RPMI8226 (cell line): ENCODE measurements at regions not wholly inside any gene's neighbourhood (a gene's known extent, or its start where the extent isn't known, plus 50 kb on each side); places are given as distances from the start of the nearest gene placed in this dataset.
A peak's percentile ranks its signal among the peaks of the same experiment; 100 is the strongest.
"Not testable (repeated sequence)": the region's sequence is repeated elsewhere in the genome, so short reads cannot be mapped to it uniquely, and the experiment has no call there.

Experiments
- DNase-seq: peaks from one replicate; pipeline ENCODE4 v3.0.0-alpha.2; 2015

GRCh38 chr2:58620896-58621295, 379.8 kb upstream of the FANCL start:
- no peak for DNase-seq

GRCh38 chr2:58620093-58620492, 379.0 kb upstream of the FANCL start:
- DNase-seq: no peak

DNA sequence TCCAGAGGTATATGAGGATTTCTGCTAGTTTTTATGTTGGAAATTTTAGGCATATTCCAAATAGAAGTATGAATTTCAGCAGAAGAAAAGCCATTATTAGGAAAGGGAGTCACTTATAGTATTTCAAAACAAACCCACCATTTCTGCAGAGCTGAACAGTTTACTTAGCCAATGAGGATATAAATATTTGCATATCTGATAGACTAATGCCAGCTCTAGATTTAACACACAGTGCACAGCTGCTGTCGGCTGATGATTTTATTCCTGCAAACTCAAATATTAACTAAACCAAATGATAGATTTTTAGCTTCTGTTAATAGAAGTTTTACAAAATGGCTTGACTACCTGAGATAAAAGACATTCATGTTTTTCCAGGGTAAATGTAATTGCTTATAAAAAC, 375.8 kb upstream of the FANCL start:
- DNase-seq: no peak

GRCh38 chr2:58614219-58614618, 373.1 kb upstream of the FANCL start:
- no peak for DNase-seq

GRCh38 chr2:58612973-58613372, 371.8 kb upstream of the FANCL start:
- no peak for DNase-seq

- DNase-seq: no peak
Measured at GRCh38 chr2:58609326-58609725, 368.2 kb upstream of the FANCL start.

- no peak for DNase-seq
Measured at GRCh38 chr2:58608146-58608545, 367.0 kb upstream of the FANCL start.

DNA sequence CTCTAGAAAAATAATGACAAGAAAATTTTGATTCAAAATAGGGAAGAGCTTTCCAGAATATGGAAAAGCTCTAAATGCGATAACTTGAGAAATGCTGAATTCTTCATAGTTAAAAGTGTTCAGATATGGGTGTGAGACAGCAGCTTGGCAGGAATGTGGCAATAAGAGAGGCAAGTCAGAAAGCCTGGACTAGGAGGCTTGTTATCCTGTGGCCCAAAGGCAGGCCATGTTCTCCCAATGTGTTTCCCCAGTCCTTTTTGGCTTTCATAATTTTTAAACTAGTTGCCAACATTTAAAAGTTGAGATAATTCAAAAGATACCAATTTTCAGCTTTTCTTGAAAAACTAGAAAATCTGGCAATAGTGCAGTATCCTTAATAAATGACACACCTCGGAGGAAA, 366.3 kb upstream of the FANCL start:
- no peak for DNase-seq

- no peak for DNase-seq
Measured at GRCh38 chr2:58606799-58607198, 365.7 kb upstream of the FANCL start.

DNA sequence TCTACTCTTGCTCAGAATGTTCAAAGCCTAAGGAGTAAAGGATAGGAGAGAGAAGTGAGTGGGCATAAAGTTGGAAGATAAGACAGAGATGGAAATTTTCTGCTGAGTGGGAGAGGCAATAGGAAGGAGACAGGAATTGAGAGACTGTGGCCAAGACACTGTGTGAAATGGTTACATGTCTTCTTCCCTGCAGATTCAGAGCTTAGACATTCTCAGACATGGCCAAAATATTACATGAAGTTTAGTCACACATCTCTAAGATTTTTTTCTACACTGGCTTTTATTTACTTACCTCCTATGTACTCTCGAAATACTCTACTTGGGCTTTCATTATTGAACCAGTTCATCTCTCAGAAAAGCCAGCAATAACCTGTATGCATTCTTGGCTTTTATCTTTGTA, 363.0 kb upstream of the FANCL start:
- no peak for DNase-seq

DNA sequence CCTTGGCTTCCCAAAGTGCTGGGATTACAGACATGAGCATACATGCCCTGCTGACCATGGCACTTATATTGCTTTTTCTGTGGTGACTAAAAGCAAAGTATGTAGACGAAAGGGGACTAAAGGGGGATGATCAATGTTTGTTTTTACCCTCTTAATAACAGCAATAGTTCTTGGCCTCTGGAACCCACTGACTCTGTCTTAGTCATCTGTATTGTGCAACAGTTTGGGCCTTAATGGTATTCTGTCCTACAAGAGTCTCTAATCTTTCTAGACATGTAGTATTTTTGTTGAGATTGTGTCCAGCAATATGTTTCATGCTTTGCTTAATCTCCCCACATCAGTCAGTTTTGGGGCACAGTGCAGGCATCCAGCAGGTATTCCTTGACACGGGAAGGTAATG, 359.9 kb upstream of the FANCL start:
- DNase-seq: no peak

- DNase-seq: no peak
Measured at GRCh38 chr2:58598171-58598570, 357.0 kb upstream of the FANCL start.

GRCh38 chr2:58595714-58596113, 354.6 kb upstream of the FANCL start:
- DNase-seq: no peak

GRCh38 chr2:58594762-58595161, 353.6 kb upstream of the FANCL start:
- DNase-seq: no peak

- peak; percentile 48 for DNase-seq
Measured at GRCh38 chr2:58594175-58594574, 353.1 kb upstream of the FANCL start.

DNA sequence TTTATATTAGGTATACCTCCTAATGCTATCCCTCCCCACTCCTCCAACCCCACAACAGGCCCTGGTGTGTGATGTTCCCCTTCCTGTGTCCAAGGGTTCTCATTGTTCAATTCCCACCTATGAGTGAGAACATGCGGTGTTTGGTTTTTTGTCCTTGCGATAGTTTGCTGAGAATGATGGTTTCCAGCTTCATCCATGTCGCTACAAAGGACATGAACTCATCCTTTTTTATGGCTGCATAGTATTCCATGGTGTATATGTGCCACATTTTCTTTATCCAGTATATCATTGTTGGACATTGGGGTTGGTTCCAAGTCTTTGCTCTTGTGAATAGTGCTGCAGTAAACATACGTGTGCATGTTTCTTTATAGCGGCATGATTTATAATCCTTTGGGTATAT, 345.1 kb upstream of the FANCL start:
- DNase-seq: not testable (repeated sequence)

- no peak for DNase-seq
Measured at GRCh38 chr2:58585233-58585632, 344.1 kb upstream of the FANCL start.

GRCh38 chr2:58584606-58585118, 343.5 kb upstream of the FANCL start:
- no peak for DNase-seq

- DNase-seq: no peak
Measured at GRCh38 chr2:58578276-58578675, 337.2 kb upstream of the FANCL start.

GRCh38 chr2:58574873-58575272, 333.7 kb upstream of the FANCL start:
- DNase-seq: no peak

DNA sequence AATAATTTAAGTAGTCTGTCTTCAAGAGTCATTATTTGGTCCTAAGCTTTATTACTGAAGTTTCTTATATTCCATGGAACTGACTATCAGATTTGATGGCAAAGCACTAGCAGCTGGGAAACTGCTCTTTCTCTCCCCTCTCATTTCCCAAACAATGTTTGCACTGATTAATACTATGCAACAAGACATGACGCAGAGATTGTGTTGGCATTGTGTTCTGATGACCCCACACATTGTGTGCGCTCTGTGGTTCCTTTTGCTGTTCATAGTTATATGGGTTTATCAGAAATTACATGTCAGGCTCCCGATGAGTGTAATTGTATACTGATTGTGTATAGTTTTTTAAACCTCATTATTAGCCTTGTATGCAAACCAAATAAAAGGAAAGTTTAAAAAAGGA, 331.6 kb upstream of the FANCL start:
- DNase-seq: no peak

DNA sequence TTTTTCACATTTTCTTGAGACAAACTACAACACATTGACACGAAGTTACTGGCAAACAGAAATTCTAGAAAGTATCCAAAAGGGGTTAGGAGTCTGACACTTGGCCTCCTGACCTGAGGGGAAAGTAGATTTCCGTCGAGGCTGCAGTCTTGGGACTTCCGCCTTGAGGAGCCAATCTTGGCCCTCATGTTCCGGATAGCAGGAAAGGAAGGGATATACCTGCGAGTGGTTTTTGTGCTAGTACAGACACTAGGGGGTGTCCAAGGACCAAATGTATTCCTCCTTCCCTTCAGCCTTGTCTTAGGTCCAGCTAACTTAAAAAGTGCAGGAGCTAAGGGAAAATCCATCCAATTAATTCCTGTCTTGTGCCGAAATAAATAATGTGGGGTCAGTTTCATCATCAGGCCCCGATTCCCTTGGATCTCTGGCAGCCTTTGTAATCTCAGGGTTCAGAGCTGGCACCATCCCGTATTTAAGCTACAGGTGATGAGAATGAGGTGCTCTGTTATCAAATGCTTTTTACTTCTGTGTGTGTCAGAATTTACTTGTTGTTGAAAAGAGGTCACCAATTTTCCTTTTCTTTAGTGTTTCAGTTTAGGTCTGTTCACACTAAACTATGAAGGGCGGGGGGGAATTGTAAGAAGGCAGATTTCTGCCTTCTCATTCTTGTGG, 330.2 kb upstream of the FANCL start:
- DNase-seq: peak; percentile 26

GRCh38 chr2:58569475-58570185, 328.5 kb upstream of the FANCL start:
- no peak for DNase-seq

- no peak for DNase-seq
Measured at GRCh38 chr2:58568901-58569300, 327.8 kb upstream of the FANCL start.

GRCh38 chr2:58562276-58562675, 321.2 kb upstream of the FANCL start:
- no peak for DNase-seq
